Loucy (cell line): ENCODE measurements at regions not wholly inside any gene's neighbourhood (a gene's known extent, or its start where the extent isn't known, plus 50 kb on each side); places are given as distances from the start of the nearest gene placed in this dataset.

Source experiments
- CTCF ChIP-seq: fragments of 200-600 bp; sonication (generic); conservative IDR thresholded peaks from 2 replicates; pipeline ENCODE4 v1.5.1; 2014; ENCODE audit warnings: mild to moderate bottlenecking, antibody characterized with exemption, low read length
- EZH2phosphoT487 ChIP-seq: fragments of 200-600 bp; IDR thresholded peaks from 2 replicates; pipeline ENCODE4 v1.6.1; 2018; ENCODE audit warnings: antibody characterized with exemption, mild to moderate bottlenecking, moderate library complexity, borderline replicate concordance

GRCh38 chr1:102318104-102318806 lies 321.5 kb upstream of the OLFM3 start:
- TF ChIP-seq CTCF (no peak), EZH2phosphoT487 (no peak)
